ENCODE measurements at regions not wholly inside any gene's neighbourhood (a gene's known extent, or its start where the extent isn't known, plus 50 kb on each side); places are given as distances from the start of the nearest gene placed in this dataset.

DNA sequence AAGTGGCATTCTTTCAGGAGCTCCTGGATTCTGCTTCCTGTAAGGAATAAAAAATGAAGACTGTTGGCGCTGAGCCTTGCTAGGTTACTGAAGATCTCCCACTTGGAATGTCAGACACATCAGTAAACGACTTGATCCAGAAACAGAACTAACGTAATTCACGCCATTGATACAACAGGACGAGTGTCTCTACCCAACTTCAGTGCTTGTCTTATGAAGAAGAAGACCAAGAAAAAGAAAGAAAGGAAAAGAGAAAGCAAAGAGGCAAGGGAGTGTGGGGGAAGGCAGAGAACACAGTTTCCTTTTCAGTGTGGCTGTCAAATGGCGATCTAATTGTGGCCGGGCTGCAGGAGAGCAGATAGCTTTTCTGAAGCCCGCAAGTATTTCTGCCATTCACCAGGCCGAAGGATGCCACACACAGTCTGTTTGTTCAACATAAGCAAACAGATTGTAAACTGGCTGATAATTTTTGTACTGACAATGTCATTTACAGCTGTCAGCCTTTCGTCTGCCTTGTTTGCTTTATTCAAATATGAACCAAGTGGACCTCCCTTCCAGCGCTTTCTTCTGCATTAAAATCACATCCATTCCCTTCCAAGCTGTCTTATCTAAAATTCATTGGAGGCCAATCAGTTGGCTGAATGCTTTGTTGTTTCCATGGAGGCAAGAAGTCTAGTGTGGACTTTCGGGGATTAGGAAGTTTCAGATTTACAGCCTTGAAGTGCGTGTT is 180.6 kb downstream of the FOXA2 start:
- no peak for DNase-seq (ENCODE audit: extremely low spot score)
- TF ChIP-seq, protein P1, sequence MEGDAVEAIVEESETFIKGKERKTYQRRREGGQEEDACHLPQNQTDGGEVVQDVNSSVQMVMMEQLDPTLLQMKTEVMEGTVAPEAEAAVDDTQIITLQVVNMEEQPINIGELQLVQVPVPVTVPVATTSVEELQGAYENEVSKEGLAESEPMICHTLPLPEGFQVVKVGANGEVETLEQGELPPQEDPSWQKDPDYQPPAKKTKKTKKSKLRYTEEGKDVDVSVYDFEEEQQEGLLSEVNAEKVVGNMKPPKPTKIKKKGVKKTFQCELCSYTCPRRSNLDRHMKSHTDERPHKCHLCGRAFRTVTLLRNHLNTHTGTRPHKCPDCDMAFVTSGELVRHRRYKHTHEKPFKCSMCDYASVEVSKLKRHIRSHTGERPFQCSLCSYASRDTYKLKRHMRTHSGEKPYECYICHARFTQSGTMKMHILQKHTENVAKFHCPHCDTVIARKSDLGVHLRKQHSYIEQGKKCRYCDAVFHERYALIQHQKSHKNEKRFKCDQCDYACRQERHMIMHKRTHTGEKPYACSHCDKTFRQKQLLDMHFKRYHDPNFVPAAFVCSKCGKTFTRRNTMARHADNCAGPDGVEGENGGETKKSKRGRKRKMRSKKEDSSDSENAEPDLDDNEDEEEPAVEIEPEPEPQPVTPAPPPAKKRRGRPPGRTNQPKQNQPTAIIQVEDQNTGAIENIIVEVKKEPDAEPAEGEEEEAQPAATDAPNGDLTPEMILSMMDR (IDR thresholded peaks at IDR 0.05; ENCODE audit: control extremely low read depth, extremely low read depth, low read depth, missing control alignments), result no peak
- ChIA-PET POLR2A (no interaction called here), CTCF (no interaction called here)

DNA sequence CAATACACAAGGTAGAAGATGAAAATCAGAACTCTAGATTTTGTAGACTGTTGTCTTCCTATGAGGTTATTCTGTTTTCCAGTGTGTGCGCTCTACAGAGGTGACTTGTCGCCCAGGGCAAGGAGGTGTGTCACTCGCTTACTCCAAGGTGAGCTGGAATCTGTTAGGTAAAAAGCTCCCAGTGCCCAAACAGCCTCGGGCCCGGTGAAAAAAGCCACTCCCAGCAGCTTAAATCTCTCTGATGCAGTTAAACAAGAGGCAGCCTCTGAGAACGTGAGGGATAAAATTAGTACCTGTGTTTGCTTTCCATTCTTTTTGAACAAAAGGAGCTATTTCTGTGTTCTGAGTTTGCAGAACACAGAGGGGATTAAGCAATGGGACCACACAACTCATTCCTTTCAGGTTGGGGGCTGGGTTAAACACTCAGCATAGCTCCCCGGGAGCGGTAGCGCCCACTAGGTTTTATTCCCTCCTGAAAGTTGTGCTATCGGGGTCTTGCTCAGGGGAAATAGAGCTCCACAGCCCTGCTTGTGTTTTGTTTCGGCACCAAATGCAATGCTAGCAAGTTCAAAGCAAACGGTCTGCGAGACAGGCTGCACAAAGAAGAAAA is 181.2 kb downstream of the FOXA2 start:
- no peak for DNase-seq (ENCODE audit: extremely low spot score)
- TF ChIP-seq, protein P1 (IDR thresholded peaks at IDR 0.05; ENCODE audit: control extremely low read depth, extremely low read depth, low read depth, missing control alignments), result no peak
- ChIA-PET CTCF (no interaction called here), POLR2A (no interaction called here)

DNA sequence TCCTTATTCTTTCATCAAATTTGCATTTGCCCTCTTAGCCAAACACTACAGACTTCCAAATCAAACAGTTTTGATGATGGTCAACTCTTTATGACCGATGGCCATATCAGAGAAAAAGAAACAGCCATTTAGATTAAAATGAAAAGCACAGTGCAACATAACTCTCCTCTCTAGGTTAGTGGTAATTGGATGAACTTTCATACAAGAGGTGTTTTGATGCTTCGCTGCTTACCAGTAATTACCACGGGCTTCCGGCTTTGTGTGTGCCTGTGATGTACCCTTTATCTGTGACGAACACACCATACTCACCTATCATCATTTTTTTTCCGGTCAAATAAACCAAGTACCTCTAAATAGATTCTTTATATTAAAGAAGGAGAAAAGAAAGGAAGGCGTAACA is 181.8 kb downstream of the FOXA2 start:
- TF ChIP-seq, protein P1 (IDR thresholded peaks at IDR 0.05; ENCODE audit: control extremely low read depth, extremely low read depth, low read depth, missing control alignments), result no peak
- CTCF ChIA-PET, result no interaction called here

DNA sequence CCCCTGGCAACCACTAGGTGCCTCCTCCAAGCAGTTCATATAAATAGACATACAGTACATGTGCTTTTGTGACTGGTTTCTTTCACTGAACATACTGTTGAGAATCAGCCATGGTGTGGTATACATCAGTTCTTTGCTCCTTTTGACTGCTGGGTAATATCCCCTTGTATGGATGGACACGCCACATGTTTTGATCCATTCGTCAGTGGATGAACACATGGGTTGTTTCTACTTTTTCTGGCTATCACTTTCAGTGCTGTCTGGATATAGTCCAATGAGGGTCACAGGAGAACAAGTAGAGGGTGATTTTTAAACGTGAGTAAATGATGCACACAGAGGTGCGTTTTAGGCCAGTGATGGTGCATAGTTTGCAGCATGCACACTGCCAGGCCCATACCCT is 183.9 kb downstream of the FOXA2 start:
- no peak for DNase-seq (ENCODE audit: extremely low spot score)
- TF ChIP-seq, protein P1 (IDR thresholded peaks at IDR 0.05; ENCODE audit: control extremely low read depth, extremely low read depth, low read depth, missing control alignments), result no peak
- POLR2A ChIA-PET, result no interaction called here
- CTCF ChIA-PET, result no interaction called here

More for the DNA sequence above, 181.8 kb downstream of the FOXA2 start:
- no peak for DNase-seq (ENCODE audit: extremely low spot score)
- POLR2A ChIA-PET, result no interaction called here

DNA sequence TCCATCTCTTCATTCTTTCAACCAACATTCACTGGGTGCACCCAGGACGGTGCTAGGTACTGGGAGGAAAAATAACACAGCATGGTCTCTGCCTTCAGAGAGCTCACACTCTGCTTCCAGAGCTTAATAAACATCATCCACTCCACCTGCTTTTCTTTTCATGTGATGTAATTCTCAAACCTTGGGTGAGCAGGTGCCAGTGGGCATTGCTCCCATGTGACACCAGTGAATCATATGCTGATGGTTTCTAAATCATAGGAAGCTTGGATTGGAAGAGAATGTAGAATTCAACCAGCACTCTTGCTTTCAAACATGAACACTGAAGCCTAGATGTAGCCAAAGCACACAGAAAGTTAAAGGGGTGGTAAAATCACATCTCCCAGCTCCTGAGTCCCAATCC is 189.8 kb downstream of the FOXA2 start:
- ChIA-PET POLR2A (no interaction called here), CTCF (no interaction called here)
- no peak for DNase-seq (ENCODE audit: extremely low spot score)
- TF ChIP-seq, protein P1 (IDR thresholded peaks at IDR 0.05; ENCODE audit: control extremely low read depth, extremely low read depth, low read depth, missing control alignments), result no peak

DNA sequence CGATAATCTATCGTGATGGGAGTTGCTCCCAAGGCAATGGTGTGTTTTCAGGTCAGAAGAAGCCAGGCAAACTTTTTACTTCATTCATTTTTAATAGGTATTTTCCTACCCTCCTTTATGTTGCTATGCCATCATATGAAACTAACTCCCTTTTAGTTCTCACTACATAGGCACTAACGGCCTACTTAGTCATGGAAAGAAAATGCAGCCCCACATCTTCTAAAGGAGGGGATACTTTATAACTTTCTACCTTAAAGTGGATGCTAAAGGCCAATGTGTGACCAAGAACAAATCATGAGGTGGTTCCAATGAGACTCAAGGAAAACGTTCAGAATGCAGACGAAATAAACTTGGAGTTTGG is 193.8 kb downstream of the FOXA2 start:
- POLR2A ChIA-PET, result no interaction called here
- CTCF ChIA-PET, result no interaction called here
- DNase-seq (ENCODE audit: extremely low spot score), result no peak
- TF ChIP-seq, protein P1 (IDR thresholded peaks at IDR 0.05; ENCODE audit: control extremely low read depth, extremely low read depth, low read depth, missing control alignments), result no peak

All from GM10248 (cell line).